ENCODE measurements at regions not wholly inside any gene's neighbourhood (a gene's known extent, or its start where the extent isn't known, plus 50 kb on each side); places are given as distances from the start of the nearest gene placed in this dataset.
A peak's percentile ranks its signal among the peaks of the same experiment; 100 is the strongest.
"Not testable (repeated sequence)": the region's sequence is repeated elsewhere in the genome, so short reads cannot be mapped to it uniquely, and the experiment has no call there.

DNA sequence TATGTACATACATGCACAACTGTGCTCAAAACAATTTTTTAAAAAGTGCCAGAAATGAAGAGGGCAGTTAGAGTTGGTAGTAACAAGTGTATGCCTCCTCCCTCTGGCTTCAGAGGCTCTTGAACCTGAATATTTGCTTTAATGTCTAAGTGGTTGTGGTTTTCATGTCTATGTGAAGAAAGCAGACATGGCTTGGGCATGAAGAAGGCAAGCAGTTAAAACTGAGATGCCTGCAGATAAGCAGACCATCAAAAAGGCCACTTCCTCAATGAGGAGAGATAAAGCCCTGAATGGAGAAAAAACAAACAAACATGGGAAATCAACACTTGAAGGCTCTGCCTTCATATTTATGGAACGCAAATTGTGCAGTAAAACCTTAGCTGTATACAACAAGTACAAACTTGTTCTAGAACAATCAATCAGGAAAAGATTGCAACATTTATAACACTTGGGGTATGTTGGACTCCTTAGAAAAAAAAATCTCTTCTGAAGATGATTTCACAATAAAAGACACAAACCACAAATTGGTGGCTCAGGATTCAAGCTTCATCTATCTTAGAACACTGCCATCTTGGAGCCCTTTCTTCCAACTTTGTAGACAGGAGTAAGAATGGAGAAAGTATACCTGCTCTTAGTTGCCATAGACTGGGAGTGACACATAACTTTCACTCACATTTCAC, 52.7 kb upstream of the PLA2G4A start:
- DNase-seq, result peak; percentile 61

DNA sequence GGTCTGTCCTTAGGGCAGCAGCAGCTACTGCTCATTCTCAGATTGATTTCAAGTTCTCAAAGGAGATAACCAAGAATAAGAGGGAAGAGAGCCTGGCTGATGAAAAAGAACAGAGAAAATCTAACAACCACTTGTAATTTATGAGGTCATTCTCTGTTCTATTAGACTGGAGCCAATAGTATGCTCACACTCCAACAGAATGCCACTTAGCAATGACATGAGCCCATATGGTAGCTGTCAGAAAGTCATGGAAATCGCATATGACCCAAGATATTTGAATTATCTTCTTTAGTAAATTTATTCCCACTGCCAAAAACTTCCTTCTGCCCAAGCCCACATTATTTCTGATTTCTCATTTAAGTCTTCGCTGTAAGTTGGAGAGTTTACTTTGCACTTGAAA, 53.7 kb upstream of the PLA2G4A start:
- no peak for DNase-seq

DNA sequence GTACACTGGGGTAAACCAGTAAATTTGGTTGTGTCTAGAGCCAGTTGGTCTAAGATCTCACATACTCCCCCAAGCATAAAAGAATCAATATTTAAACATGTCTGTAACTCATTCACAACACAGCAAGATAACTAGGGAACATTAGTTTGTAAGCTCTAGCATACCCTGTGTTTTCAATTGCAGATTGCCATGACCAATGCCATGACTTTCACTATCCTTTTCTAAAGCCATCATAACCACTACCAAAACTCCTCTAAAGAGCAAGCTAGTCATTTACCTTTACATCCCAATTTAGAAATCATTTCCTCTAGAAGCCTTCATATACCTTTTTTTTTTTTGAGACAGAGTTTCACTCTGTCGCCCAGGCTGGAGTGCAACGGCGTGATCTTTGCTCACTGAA, 56.5 kb upstream of the PLA2G4A start:
- no peak for DNase-seq

DNA sequence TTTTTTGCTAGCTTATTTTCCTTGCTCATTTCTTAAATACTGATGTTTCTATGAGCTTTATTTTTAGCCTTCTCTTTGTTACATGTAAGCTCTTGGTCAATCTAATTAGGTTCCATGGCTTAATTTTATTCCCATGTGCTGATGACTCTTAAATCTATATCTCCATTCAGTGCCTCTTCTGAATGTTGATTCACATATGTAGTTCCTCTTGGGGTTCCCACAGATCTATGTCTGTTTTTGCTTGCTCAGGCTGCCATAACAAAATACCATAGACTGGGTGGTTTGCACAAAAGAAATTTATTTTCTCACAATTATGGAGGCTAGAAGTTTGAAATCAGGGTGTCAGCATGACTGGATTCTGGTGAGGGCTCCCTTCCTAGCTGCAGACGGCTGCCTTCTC, 58.3 kb upstream of the PLA2G4A start:
- DNase-seq, result no peak

DNA sequence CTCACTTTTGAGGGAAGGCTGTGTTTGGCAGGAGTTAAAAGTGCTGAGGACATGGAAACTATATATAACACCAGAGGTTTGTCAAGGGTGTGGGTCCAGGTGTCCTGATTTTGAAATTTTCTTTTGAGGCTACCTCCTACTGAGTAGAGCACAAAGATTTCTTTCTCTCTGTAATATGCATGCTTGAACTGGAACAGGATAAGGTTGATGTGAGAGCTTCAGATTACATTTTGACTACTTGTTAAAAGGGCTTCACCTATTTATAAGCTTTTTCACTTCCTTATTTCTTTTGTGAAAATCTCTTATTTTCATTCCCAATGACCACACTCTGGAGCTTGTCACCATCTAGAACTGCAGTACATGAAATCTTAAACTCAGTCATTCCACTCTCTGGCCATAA, 59.8 kb upstream of the PLA2G4A start:
- no peak for DNase-seq

DNA sequence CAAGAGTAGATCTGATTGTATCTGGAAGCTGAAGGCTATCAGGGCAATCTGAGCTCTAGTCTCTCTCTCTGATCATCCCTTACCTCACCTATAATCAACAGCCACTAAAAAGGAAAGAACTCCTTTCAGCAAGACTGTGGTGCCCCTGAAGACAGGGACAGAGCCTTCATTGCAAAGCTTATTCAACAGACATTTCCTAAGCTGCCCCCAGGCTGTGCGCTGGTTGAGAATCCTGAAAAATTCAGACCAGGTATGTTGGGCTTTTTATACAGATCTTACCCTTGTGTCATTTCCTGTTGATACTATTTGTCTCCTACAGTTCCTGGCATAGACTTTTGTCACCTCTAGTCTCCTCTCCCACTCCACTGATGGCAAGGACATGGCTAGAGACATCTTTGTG, 63.3 kb upstream of the PLA2G4A start:
- no peak for DNase-seq

DNA sequence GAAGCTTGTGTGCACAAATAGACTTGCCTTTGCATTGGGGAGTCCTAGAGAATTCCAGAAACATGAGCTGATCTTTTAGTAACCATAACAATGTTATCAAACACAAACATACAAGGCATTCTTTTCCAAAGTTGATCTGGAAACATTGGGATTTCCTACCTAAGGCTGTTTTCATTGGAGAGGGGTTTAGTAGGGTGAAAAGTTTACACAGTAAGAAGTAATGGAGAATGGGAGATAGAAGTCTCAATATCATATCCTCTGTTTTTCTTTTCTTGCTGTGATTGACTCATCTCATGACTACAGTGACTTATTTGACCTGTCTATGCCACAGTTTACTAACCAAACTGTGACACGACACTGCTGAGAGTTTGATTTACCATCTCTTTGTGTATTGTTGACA, 65.6 kb upstream of the PLA2G4A start:
- no peak for DNase-seq

DNA sequence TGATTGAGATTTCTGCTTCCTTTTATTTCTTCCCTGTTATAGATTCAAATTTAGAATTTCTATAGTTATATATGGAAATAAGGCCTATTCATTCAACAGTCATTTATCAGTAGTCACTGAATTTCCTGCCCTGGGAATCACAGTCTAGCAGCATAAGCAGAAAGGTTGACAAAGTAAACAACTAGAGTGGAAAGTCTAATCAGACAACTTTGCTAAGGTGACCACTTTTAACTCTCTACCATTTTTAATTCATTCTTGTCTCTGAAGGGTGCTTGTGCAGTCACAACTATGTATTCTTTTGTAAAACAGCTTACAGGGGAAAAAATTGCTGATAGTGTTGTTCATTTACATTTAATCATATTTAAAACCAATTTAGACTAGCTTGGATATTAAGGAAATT, 66.1 kb upstream of the PLA2G4A start:
- DNase-seq, result no peak

DNA sequence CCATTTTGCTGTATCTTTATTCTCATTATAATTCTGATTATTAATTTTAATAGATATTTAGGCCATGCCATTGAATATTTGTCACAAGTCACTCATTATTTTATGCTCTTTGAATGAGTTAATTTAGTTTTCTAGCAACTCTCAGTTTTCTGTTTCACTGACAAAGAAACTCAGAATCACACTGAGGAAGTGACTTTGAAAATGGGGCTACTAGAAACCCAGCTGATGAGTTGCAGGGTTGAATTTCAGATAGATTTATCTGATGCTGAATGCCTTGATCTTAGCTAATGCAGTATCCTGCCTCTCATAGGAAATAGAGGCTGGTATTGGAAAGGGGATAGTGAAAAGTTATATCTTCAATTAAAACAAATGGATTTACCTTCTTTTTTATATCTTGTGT, 67.4 kb upstream of the PLA2G4A start:
- no peak for DNase-seq

DNA sequence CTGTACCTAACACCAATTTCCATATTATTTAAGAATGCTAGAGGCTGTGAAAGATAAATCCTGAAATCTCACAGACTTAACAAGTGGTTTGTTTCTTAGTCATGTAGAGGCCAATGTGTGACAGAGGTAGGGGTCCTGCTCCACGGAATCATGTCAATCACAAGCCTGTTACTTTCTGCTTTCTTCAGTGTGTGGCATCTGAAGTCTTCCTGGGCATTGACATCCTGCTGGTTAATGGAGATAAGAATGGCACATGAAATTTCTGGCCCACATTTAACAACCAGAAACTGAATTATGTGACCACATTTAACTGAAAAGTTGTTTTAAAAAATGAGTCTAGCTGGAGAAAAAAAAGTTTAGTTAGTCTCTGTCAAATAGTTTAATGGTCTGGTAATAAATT, 68.3 kb upstream of the PLA2G4A start:
- DNase-seq, result no peak

DNA sequence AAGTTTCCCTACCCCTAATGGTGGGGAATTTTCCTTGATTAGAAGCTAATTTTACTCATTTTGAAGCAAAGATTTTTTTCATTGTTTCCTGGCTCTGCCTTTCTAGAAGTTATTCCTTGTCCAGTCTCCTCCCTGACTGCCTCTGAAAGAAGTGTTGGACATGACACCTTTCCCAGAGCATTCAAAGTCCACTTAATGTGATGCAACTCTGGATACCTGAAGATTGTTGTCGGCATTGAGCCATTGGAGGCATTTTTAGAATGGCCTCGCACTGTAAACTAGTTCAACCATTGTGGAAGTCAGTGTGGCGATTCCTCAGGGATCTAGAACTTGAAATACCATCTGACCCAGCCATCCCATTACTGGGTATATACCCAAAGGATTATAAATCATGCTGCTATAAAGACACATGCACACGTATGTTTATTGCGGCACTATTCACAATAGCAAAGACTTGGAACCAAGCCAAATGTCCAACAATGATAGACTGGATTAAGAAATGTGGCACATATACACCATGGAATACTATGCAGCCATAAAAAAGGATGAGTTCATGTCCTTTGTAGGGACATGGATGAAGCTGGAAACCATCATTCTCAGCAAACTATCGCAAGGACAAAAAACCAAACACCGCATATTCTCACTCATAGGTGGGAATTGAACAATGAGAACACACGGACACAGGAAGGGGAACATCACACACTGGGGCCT, 69.7 kb upstream of the PLA2G4A start:
- DNase-seq, result not testable (repeated sequence)

DNA sequence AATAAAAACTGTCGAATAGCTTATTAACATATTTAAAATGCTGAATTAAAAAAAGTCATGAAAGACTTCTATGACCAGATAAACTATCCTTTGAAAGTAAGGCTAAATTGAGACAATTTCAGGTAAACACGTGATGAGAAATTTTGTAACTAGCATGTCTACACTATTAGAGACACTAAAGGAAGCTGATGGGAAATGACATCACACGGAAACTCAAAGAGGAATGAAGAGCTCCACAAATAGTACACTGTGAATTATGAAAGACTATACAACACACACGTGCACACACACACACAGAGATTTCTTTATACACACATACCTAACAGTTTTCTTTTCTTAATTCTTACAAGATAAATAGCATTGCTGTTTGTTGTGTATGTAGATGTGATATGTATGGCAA, 70.9 kb upstream of the PLA2G4A start:
- DNase-seq, result no peak

DNA sequence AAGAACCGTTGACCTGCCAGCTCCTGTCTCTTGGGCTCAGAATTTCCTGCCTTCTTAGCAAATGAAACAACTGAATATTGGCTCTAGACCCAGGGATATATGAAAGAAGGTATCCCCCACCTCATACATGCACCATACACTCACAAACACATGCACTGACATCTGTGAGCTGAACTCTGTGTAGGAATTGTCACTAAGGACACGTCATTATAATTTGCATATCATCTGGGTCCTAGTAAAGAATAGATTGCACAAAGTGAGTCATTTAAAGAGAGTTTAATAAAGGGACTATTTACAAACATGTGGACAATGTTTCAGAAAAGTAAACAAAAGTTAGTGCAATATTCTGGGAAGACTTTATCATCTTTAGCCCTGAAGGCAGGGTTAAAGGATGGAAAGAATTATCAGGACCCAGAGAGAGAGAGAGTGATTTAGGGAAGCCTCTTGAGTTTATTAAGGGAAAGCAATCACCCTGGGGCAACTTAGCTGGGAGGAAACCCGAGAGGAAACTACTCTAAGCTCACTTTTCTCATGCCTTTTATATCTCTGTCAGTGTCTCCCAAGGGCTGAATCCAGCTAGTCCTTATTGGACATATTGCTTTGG, 74.1 kb upstream of the PLA2G4A start:
- DNase-seq, result no peak

DNA sequence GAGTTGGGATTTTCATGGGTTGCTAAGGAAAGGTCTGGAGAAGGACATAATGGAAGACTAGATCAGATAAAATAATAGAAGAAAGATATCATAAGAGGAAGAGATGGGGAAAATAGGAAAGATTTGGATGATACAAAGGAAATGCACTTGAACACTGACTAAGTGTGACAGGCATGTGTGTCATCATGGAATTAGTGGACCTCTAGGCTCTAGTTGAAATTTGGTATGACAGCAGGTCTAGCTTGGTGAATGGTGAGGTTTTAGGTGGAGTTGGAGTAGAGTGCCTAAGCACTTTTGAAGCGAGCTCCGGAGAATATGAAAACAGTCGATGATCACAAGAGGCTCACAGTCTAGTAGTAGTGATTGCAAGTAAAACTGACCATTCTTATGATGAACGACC, 73.0 kb upstream of the PTGS2 start:
- no peak for DNase-seq

DNA sequence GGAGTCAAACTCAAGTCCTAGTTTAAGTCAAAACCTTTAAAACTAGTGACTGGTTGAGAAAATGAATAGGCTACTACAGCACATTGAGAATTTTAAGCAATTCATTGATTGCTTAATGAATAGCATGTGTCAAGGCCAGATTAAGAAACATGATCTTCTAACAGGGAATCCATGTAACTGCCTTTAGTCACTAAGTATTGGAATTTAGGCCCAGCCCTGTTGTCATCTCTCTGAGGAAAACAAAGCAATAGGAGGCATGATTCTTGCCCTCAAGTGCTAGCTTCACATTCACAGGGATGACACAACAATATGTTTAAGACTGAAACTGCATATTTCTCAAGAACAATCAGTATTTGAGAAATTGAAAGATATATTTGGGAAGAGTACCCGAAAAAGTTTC, 70.0 kb upstream of the PTGS2 start:
- DNase-seq, result no peak

DNA sequence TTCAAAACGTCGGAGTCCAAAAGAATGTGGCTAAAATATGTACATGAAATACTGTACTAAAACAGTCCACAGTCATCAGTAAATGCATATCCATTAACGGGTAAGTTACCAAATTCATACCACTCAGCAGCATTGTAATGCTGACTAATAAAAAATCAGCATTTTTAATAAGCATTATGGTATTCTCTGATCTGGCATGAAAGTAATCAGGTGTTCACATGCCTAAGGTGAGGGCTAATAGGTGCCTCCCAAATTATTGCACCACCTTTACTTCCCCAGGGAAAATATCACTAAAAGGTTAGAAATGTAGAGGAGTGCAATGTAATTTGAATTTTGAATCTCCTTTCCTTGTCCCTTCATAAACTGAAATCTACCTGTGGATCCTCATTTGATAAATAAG, 69.6 kb upstream of the PTGS2 start:
- DNase-seq, result no peak

DNA sequence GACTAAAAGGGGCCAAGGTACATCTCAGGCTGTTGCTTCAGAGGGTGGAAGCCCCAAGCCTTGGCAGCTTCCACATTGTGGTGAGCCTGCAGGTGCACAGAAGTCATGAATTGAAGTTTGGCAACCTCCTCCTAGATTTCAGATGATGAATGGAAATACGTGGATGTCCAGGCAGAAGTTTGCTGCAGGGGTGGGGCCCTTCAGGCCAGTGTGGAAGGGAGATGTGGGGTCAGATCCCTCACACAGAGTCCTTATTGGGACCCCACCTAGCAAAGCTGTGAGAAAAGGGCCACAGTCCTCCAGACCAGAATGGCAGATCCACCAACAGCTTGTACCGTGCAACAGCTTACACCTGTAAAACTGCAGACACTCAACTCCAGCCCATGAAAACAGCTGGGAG, 67.4 kb upstream of the PTGS2 start:
- DNase-seq, result no peak

DNA sequence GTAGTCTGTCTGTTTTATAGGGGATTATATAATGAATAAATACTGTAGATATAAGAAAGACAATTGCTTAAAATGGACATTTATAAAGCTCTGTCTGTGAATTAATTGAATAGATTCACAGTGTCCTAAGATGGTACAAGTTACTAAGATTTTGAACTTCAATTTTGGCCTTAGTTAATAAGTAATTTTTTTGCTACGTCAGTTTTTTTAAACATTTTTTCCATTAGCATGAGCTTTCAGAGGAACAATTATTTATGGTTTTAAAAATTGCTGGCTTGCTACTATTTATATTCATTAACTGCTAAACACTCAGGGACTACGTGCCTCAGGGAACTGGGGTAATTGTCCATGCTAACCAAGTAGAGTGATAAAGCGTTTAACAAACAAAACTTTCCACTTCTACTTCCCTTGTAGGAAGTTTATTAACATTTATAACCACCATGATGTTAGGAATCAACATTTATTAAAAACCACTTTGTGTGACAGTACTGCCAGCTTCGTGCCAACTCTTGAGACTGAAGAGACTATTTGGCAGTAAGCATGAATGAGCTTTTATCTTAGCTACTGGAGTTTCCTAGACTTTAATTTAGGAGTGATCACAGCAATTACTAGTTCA, 65.4 kb upstream of the PTGS2 start:
- no peak for DNase-seq

DNA sequence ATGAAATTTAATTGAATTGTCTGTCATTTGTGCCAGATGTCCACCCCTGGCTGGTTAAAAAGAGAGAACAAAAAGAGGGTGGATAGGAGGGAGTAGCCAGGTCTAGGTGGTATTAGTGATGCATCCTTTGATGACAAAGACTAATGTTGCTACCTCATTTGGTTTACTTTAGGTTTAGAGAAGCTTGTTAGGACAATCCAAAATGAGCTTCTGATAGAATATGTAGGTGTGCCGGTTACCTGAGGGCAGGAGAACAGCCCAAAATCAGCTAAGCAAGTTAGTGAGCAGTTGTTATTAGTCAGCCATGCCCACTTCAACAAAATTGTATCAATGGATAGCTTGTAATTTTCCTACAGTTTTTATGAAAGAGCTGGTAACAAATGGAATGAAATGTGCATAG, 61.4 kb upstream of the PTGS2 start:
- no peak for DNase-seq

DNA sequence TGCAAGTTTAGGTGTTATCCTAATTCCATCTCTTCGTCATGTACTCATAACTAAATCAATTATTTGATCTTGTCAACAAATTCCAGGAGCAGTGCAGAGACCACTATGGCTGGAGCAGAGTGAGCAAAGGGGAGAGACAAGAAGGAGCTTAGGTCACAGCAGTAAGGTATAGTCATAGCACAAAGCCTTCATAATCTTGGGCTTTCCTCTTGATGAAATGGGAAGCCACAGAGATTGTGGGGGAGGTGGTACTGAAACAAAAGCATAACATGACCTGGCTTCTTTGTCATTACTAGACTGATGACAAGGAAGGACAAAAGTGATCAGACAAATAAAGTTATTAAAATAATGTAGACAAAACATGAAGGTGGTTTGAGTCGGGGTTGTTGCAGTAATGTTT, 60.1 kb upstream of the PTGS2 start:
- no peak for DNase-seq

DNA sequence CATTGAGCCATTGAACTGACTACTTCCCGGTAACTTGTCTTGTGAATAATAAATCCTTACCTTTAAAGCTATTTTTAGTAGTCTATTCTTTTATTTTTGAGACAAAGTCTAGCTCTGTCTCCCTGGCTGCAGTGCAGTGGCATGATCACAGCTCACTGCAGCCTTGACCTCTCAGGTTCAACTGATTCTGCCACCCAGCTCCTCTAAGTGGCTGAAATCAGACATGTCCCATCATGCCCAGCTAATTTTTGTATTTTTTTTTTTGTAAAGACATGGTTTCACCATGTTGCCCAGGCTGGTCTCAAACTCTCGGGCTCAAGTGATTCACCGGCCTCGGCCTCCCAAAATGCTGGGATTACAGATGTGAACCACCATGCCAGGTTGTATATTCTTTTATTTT, 59.3 kb upstream of the PTGS2 start:
- no peak for DNase-seq

DNA sequence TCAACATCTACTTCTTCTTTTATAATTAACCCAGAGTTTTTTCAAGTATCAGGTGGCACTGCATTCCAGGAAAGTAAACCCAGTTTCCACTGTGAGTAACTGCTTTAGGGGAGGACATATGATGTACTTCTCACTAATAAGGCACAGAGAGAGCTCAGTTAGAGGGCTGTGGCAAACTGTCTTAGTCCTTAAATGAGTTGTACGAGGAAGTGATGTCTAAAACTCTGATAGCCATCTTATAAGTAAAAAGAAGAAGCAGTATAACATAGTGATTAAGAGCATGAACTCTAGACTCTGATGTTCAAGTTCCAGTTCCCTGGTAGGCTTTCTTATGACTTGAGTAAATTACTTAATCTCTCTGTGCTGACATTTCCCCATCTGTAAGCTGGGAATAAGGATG, 58.7 kb upstream of the PTGS2 start:
- no peak for DNase-seq

DNA sequence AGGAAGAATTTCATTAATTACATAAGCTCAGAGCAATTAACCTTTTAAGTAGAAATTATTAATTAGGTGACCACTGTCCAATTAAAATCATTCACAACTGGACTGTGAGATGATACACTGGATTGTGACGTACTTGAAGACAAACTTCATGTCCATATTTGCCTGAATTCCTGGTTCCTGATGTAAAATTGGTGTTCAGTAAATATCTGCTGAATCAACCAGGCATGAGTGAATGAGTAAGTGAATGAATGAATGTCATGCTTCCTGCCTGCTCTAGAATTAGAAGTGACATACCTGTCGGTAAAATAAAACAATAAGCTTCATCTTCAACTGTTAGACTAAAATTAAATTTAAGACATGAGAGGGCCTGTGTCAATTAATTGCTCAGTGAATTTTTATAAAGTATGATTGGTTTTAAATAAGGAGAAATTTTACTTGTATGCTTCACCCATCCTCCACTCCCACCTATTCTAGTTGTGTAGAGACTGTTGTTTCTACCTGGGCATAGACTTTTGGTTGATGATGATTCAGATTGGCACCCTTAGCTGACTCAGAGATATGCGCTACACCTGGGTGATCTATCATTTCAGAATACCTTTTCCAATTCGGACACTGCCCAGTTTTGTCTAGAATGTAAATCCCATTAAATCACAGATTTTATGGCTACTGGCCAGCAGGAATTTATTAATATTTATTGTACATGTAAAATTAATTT, 56.9 kb upstream of the PTGS2 start:
- DNase-seq, result no peak

DNA sequence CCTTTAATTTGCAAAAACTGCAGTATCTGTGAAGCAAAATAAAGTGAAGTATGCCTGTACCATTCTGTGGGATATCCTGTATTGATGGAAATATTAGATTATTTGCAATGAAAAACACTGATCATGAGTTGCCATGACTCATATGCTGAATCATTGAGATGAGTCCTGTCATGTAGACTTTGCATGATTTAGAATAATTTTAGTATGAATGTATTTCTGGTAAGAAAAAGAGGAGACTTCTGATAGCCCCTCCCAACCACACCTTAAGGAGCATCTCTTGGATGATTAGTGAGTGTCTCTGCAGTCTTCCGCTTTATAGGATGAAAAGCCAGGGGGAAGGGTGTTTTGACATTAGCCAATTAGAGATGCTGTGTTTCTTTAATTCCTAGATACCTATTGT, 55.2 kb upstream of the PTGS2 start:
- DNase-seq, result no peak
